ENCODE measurements at regions not wholly inside any gene's neighbourhood (a gene's known extent, or its start where the extent isn't known, plus 50 kb on each side); places are given as distances from the start of the nearest gene placed in this dataset.
"Not testable (repeated sequence)": the region's sequence is repeated elsewhere in the genome, so short reads cannot be mapped to it uniquely, and the experiment has no call there.

- H3K27ac Mint-ChIP-seq, result no peak overlapping the region
- no peak for ATAC-seq (ENCODE audit: low read depth)
- DNase-seq, result no peak
- H3K36me3 Mint-ChIP-seq, result no peaks in the 10 kb centered on the region
- H3K27me3 Mint-ChIP-seq, result no peaks in the 10 kb centered on the region
- no peak overlapping the region for H3K4me3 Mint-ChIP-seq
- peaks cover 6% of the 10 kb centered on the region for H3K9me3 Mint-ChIP-seq
- POLR2A ChIA-PET, result no interaction called here
- no peaks in the 10 kb centered on the region for H3K4me1 Mint-ChIP-seq
Observed at GRCh38 chr1:173341307-173341706, 134.2 kb upstream of the TNFSF4 start.

- H3K9me3 Mint-ChIP-seq, result peaks cover 6% of the 10 kb centered on the region
- DNase-seq (no peak), ATAC-seq (ENCODE audit: low read depth) (no peak)
- no peaks in the 10 kb centered on the region for H3K36me3 Mint-ChIP-seq
- no peaks in the 10 kb centered on the region for H3K27me3 Mint-ChIP-seq
- H3K4me1 Mint-ChIP-seq, result no peaks in the 10 kb centered on the region
- POLR2A ChIA-PET, result no interaction called here
- H3K27ac Mint-ChIP-seq, result no peak overlapping the region
- H3K4me3 Mint-ChIP-seq, result no peak overlapping the region
Observed at GRCh38 chr1:173341971-173342370, 134.8 kb upstream of the TNFSF4 start.

- H3K36me3 Mint-ChIP-seq, result no peaks in the 10 kb centered on the region
- H3K4me1 Mint-ChIP-seq, result no peaks in the 10 kb centered on the region
- ATAC-seq (ENCODE audit: low read depth), result no peak
- no peak overlapping the region for H3K4me3 Mint-ChIP-seq
- H3K27me3 Mint-ChIP-seq, result no peaks in the 10 kb centered on the region
- peaks cover 4% of the 10 kb centered on the region for H3K9me3 Mint-ChIP-seq
- no peak for DNase-seq
- H3K27ac Mint-ChIP-seq, result no peak overlapping the region
- POLR2A ChIA-PET, result no interaction called here
Observed at GRCh38 chr1:173342736-173343135, 134.4 kb upstream of the PRDX6 start.

- POLR2A ChIA-PET, result no interaction called here
- no peak overlapping the region for H3K27ac Mint-ChIP-seq
- ATAC-seq (ENCODE audit: low read depth) (no peak), DNase-seq (no peak)
- no peaks in the 10 kb centered on the region for H3K27me3 Mint-ChIP-seq
- peaks cover 3% of the 10 kb centered on the region for H3K36me3 Mint-ChIP-seq
- H3K4me1 Mint-ChIP-seq, result no peaks in the 10 kb centered on the region
- peaks cover 4% of the 10 kb centered on the region for H3K9me3 Mint-ChIP-seq
- no peak overlapping the region for H3K4me3 Mint-ChIP-seq
Observed at GRCh38 chr1:173344034-173344743, 132.9 kb upstream of the PRDX6 start.

GRCh38 chr1:173347282-173347818, 129.8 kb upstream of the PRDX6 start:
- no peaks in the 10 kb centered on the region for H3K4me1 Mint-ChIP-seq
- no peak for DNase-seq
- POLR2A ChIA-PET, result no interaction called here
- peaks cover 9% of the 10 kb centered on the region for H3K9me3 Mint-ChIP-seq
- H3K27ac Mint-ChIP-seq, result no peak overlapping the region
- peaks cover 12% of the 10 kb centered on the region for H3K36me3 Mint-ChIP-seq
- no peaks in the 10 kb centered on the region for H3K27me3 Mint-ChIP-seq
- H3K4me3 Mint-ChIP-seq, result no peak overlapping the region
- ATAC-seq (ENCODE audit: low read depth), result no peak

GRCh38 chr1:173352635-173353034, 124.5 kb upstream of the PRDX6 start:
- H3K27me3 Mint-ChIP-seq; POLR2A ChIA-PET; H3K27ac Mint-ChIP-seq; H3K4me3 Mint-ChIP-seq; ATAC-seq (ENCODE audit: low read depth); DNase-seq: not testable (repeated sequence)
- Mint-ChIP-seq H3K36me3 (peaks cover 20% of the 10 kb centered on the region), H3K4me1 (peaks cover 12% of the 10 kb centered on the region), H3K9me3 (peaks cover 24% of the 10 kb centered on the region)

GRCh38 chr1:173353350-173353749, 123.8 kb upstream of the PRDX6 start:
- Mint-ChIP-seq H3K27me3 (no peaks in the 10 kb centered on the region), H3K4me3 (no peak overlapping the region), H3K9me3 (peaks cover 23% of the 10 kb centered on the region), H3K27ac (no peak overlapping the region), H3K4me1 (peaks cover 12% of the 10 kb centered on the region), H3K36me3 (peaks cover 20% of the 10 kb centered on the region)
- DNase-seq (no peak), ATAC-seq (ENCODE audit: low read depth) (no peak)
- POLR2A ChIA-PET, result no interaction called here

GRCh38 chr1:173354937-173355280, 122.2 kb upstream of the PRDX6 start:
- no peak for ATAC-seq (ENCODE audit: low read depth)
- Mint-ChIP-seq H3K36me3 (peaks cover 21% of the 10 kb centered on the region), H3K27me3 (no peaks in the 10 kb centered on the region), H3K27ac (no peak overlapping the region), H3K4me3 (no peak overlapping the region), H3K4me1 (peaks cover 13% of the 10 kb centered on the region), H3K9me3 (peaks cover 23% of the 10 kb centered on the region)
- no peak for DNase-seq
- POLR2A ChIA-PET, result no interaction called here

GRCh38 chr1:173355281-173356031, 121.7 kb upstream of the PRDX6 start:
- DNase-seq (no peak), ATAC-seq (ENCODE audit: low read depth) (no peak)
- Mint-ChIP-seq H3K27ac (no peak overlapping the region), H3K36me3 (peaks cover 19% of the 10 kb centered on the region), H3K4me3 (no peak overlapping the region), H3K4me1 (peaks cover 16% of the 10 kb centered on the region), H3K27me3 (no peaks in the 10 kb centered on the region), H3K9me3 (peaks cover 23% of the 10 kb centered on the region)
- POLR2A ChIA-PET, result no interaction called here

GRCh38 chr1:173356191-173356762, 120.9 kb upstream of the PRDX6 start:
- Mint-ChIP-seq H3K27ac (no peak overlapping the region), H3K36me3 (peaks cover 17% of the 10 kb centered on the region), H3K4me3 (no peak overlapping the region), H3K9me3 (peaks cover 20% of the 10 kb centered on the region), H3K27me3 (no peaks in the 10 kb centered on the region), H3K4me1 (peaks cover 21% of the 10 kb centered on the region)
- no peak for ATAC-seq (ENCODE audit: low read depth)
- no peak for DNase-seq
- POLR2A ChIA-PET, result no interaction called here

GRCh38 chr1:173360487-173361063, 116.6 kb upstream of the PRDX6 start:
- Mint-ChIP-seq H3K4me3 (no peak overlapping the region), H3K36me3 (peaks cover 7% of the 10 kb centered on the region), H3K27ac (no peak overlapping the region), H3K9me3 (peaks cover 4% of the 10 kb centered on the region), H3K4me1 (peaks cover 17% of the 10 kb centered on the region), H3K27me3 (no peaks in the 10 kb centered on the region)
- DNase-seq, result no peak
- ATAC-seq (ENCODE audit: low read depth), result no peak
- POLR2A ChIA-PET, result no interaction called here

GRCh38 chr1:173362543-173362942, 114.6 kb upstream of the PRDX6 start:
- no peak for ATAC-seq (ENCODE audit: low read depth)
- POLR2A ChIA-PET, result no interaction called here
- DNase-seq, result no peak
- Mint-ChIP-seq H3K27me3 (no peaks in the 10 kb centered on the region), H3K4me1 (peaks cover 9% of the 10 kb centered on the region), H3K4me3 (no peak overlapping the region), H3K27ac (no peak overlapping the region), H3K9me3 (peaks cover 1% of the 10 kb centered on the region), H3K36me3 (peaks cover 11% of the 10 kb centered on the region)

GRCh38 chr1:173364827-173365226, 112.3 kb upstream of the PRDX6 start:
- peaks cover 9% of the 10 kb centered on the region for H3K4me1 Mint-ChIP-seq
- H3K27me3 Mint-ChIP-seq, result no peaks in the 10 kb centered on the region
- no peak for DNase-seq
- no peak for ATAC-seq (ENCODE audit: low read depth)
- peaks cover 2% of the 10 kb centered on the region for H3K9me3 Mint-ChIP-seq
- H3K36me3 Mint-ChIP-seq, result peaks cover 7% of the 10 kb centered on the region
- POLR2A ChIA-PET, result no interaction called here
- H3K27ac Mint-ChIP-seq, result no peak overlapping the region
- H3K4me3 Mint-ChIP-seq, result no peak overlapping the region

- Mint-ChIP-seq H3K27me3 (no peaks in the 10 kb centered on the region), H3K27ac (no peak overlapping the region), H3K4me3 (no peak overlapping the region), H3K9me3 (peaks cover 2% of the 10 kb centered on the region), H3K36me3 (peaks cover 7% of the 10 kb centered on the region), H3K4me1 (peaks cover 6% of the 10 kb centered on the region)
- ATAC-seq (ENCODE audit: low read depth), result no peak
- no peak for DNase-seq
- POLR2A ChIA-PET, result no interaction called here
Observed at GRCh38 chr1:173365341-173365740, 111.8 kb upstream of the PRDX6 start.

Measured in activated naive CD8-positive, alpha-beta T cell treated with anti-CD3 and anti-CD28 coated beads, Interleukin-2, amount 10 ng/mL, durations not matched to agents 7 days and 5 days (primary cell).